Suppressor macrophage (primary cell): ENCODE measurements at regions not wholly inside any gene's neighbourhood (a gene's known extent, or its start where the extent isn't known, plus 50 kb on each side); places are given as distances from the start of the nearest gene placed in this dataset.
A peak's percentile ranks its signal among the peaks of the same experiment; 100 is the strongest.
"Not testable (repeated sequence)": the region's sequence is repeated elsewhere in the genome, so short reads cannot be mapped to it uniquely, and the experiment has no call there.

Source experiments
- DNase-seq, 4 experiments: peaks; one replicate each; pipeline ENCODE4 v3.0.0-alpha.2; 2020 to 2022

GRCh38 chr2:111406616-111407015 is 285.9 kb downstream of the BCL2L11 start:
- not testable (repeated sequence) for DNase-seq

GRCh38 chr2:111407632-111408194 is 287.0 kb downstream of the BCL2L11 start:
- not testable (repeated sequence) for DNase-seq

- DNase-seq, result not testable (repeated sequence)
Observed at GRCh38 chr2:111410868-111411406, 290.2 kb downstream of the BCL2L11 start.

GRCh38 chr2:111411867-111412681 is 291.4 kb downstream of the BCL2L11 start:
- not testable (repeated sequence) for DNase-seq

GRCh38 chr2:111412841-111413650 is 292.3 kb downstream of the BCL2L11 start:
- DNase-seq, result peak in 1 of 4 experiments; percentile 7

GRCh38 chr2:111413950-111414349 is 293.2 kb downstream of the BCL2L11 start:
- DNase-seq, result not testable (repeated sequence)

GRCh38 chr2:111415765-111416743 is 295.3 kb downstream of the BCL2L11 start:
- DNase-seq, result peak; percentile 65 to 85 (median 70)

- not testable (repeated sequence) for DNase-seq
Observed at GRCh38 chr2:111417026-111417425, 296.3 kb downstream of the BCL2L11 start.

GRCh38 chr2:111418091-111418875 is 297.6 kb downstream of the BCL2L11 start:
- DNase-seq, result peak in 3 of 4 experiments; percentile 18 to 19 (median 19)

GRCh38 chr2:111420074-111420473 is 299.4 kb downstream of the BCL2L11 start:
- DNase-seq, result not testable (repeated sequence)

GRCh38 chr2:111420835-111421234 is 300.1 kb downstream of the BCL2L11 start:
- DNase-seq, result not testable (repeated sequence)

- DNase-seq, result not testable (repeated sequence)
Observed at GRCh38 chr2:111421949-111422348, 301.2 kb downstream of the BCL2L11 start.

GRCh38 chr2:111422562-111422961 is 301.8 kb downstream of the BCL2L11 start:
- not testable (repeated sequence) for DNase-seq

- DNase-seq, result not testable (repeated sequence)
Observed at GRCh38 chr2:111423184-111423583, 302.5 kb downstream of the BCL2L11 start.

- DNase-seq, result not testable (repeated sequence)
Observed at GRCh38 chr2:111424176-111424575, 303.5 kb downstream of the BCL2L11 start.

- DNase-seq, result not testable (repeated sequence)
Observed at GRCh38 chr2:111424851-111425309, 304.2 kb downstream of the BCL2L11 start.

- not testable (repeated sequence) for DNase-seq
Observed at GRCh38 chr2:111425789-111426201, 305.1 kb downstream of the BCL2L11 start.

- DNase-seq, result not testable (repeated sequence)
Observed at GRCh38 chr2:111427346-111427745, 306.6 kb downstream of the BCL2L11 start.

- not testable (repeated sequence) for DNase-seq
Observed at GRCh38 chr2:111428915-111429314, 308.2 kb downstream of the BCL2L11 start.

GRCh38 chr2:111429353-111429752 is 308.6 kb downstream of the BCL2L11 start:
- not testable (repeated sequence) for DNase-seq
